H9 (cell line): ENCODE measurements at regions not wholly inside any gene's neighbourhood (a gene's known extent, or its start where the extent isn't known, plus 50 kb on each side); places are given as distances from the start of the nearest gene placed in this dataset.

Experiments
- DNase-seq: peaks from one replicate; pipeline ENCODE4 v3.0.0-alpha.2; 2017
- H2AFZ ChIP-seq: one replicate; pipeline ENCODE4 v1.6.1; 2013; ENCODE audit warnings: mild to moderate bottlenecking, low read length, control low read depth, moderate library complexity
- H2AK5ac ChIP-seq: 2 replicates; pipeline ENCODE4 v1.6.1; 2013; ENCODE audit warnings: low read length, control low read depth, mixed read lengths; ENCODE audit not compliant: insufficient read length
- H2BK120ac ChIP-seq: one replicate; pipeline ENCODE4 v1.6.1; 2013; ENCODE audit warnings: low read depth, mild to moderate bottlenecking, low read length, control low read depth, inconsistent platforms; ENCODE audit not compliant: poor library complexity, severe bottlenecking
- H2BK12ac ChIP-seq: 2 replicates; pipeline ENCODE4 v1.6.1; 2013; ENCODE audit warnings: low read length, control low read depth, mixed read lengths, low read depth; ENCODE audit not compliant: insufficient read length
- H2BK15ac ChIP-seq: 2 replicates; pipeline ENCODE4 v1.6.1; 2013; ENCODE audit warnings: low read depth, low read length, control low read depth
- H2BK20ac ChIP-seq: one replicate; pipeline ENCODE4 v1.6.1; 2013; ENCODE audit warnings: low read depth, mild to moderate bottlenecking, low read length, control low read depth, inconsistent platforms; ENCODE audit not compliant: poor library complexity, severe bottlenecking
- H2BK5ac ChIP-seq: 2 replicates; pipeline ENCODE4 v1.6.1; 2013; ENCODE audit warnings: low read length, control low read depth, mixed read lengths; ENCODE audit not compliant: insufficient read length
- H3K14ac ChIP-seq: 2 replicates; pipeline ENCODE4 v1.6.1; 2013; ENCODE audit warnings: low read length, control low read depth; ENCODE audit not compliant: insufficient read depth
- H3K18ac ChIP-seq: 2 replicates; pipeline ENCODE4 v1.6.1; 2013; ENCODE audit warnings: low read depth, mild to moderate bottlenecking, mixed read lengths, low read length, control low read depth; ENCODE audit not compliant: insufficient read length
- H3K23ac ChIP-seq: 2 replicates; pipeline ENCODE4 v1.6.1; 2013; ENCODE audit warnings: low read length, control low read depth, mixed read lengths, low read depth; ENCODE audit not compliant: insufficient read length
- H3K23me2 ChIP-seq: 2 replicates; pipeline ENCODE4 v1.6.1; 2013; ENCODE audit warnings: low read depth, mild to moderate bottlenecking, mixed read lengths, low read length, control low read depth; ENCODE audit not compliant: insufficient read length, poor library complexity, severe bottlenecking
- H3K27ac ChIP-seq: 2 replicates; pipeline ENCODE4 v1.5.1; 2013; ENCODE audit warnings: low read length, control low read depth, mixed read lengths, low read depth; ENCODE audit not compliant: insufficient read length
- H3K27me3 ChIP-seq: 2 replicates; pipeline ENCODE4 v1.6.1; 2013; ENCODE audit warnings: low read length, control low read depth, inconsistent platforms; ENCODE audit not compliant: insufficient read depth
- H3K4ac ChIP-seq: 2 replicates; pipeline ENCODE4 v1.6.1; 2013; ENCODE audit warnings: low read depth, mild to moderate bottlenecking, control low read depth, inconsistent platforms, low read length, moderate library complexity
- H3K4me1 ChIP-seq: 2 replicates; pipeline ENCODE4 v1.6.1; 2013; ENCODE audit warnings: low read length, control low read depth, inconsistent platforms; ENCODE audit not compliant: insufficient read depth
- H3K4me2 ChIP-seq: 2 replicates; pipeline ENCODE4 v1.6.1; 2013; ENCODE audit warnings: low read length, control low read depth, mixed read lengths; ENCODE audit not compliant: insufficient read length, insufficient read depth
- H3K56ac ChIP-seq: 2 replicates; pipeline ENCODE4 v1.6.1; 2013; ENCODE audit warnings: low read depth, mild to moderate bottlenecking, mixed read lengths, low read length, control low read depth; ENCODE audit not compliant: insufficient read length
- H3K79me1 ChIP-seq: 2 replicates; pipeline ENCODE4 v1.6.1; 2013; ENCODE audit warnings: low read depth, mild to moderate bottlenecking, moderate library complexity, low read length, control low read depth, inconsistent platforms; ENCODE audit not compliant: insufficient read depth, poor library complexity, severe bottlenecking
- H3K79me2 ChIP-seq: 2 replicates; pipeline ENCODE4 v1.6.1; 2013; ENCODE audit warnings: low read length, control low read depth, inconsistent platforms; ENCODE audit not compliant: insufficient read depth
- H3K9ac ChIP-seq: 2 replicates; pipeline ENCODE4 v1.6.1; 2013; ENCODE audit warnings: low read length, control low read depth, mixed read lengths; ENCODE audit not compliant: insufficient read length; ENCODE audit errors: extremely low read depth
- H3K9me3 ChIP-seq: one replicate; pipeline ENCODE4 v1.6.1; 2013; ENCODE audit warnings: low read depth, low read length, inconsistent platforms; ENCODE audit not compliant: control insufficient read depth
- H3T11ph ChIP-seq: one replicate; pipeline ENCODE4 v1.6.1; 2013; ENCODE audit warnings: mild to moderate bottlenecking, low read length, control low read depth, inconsistent platforms
- H4K20me1 ChIP-seq: one replicate; pipeline ENCODE4 v1.6.1; 2013; ENCODE audit not compliant: control insufficient read depth, insufficient read length, insufficient read depth
- H4K5ac ChIP-seq: 2 replicates; pipeline ENCODE4 v1.6.1; 2013; ENCODE audit warnings: low read depth, mild to moderate bottlenecking, mixed read lengths, low read length, control low read depth; ENCODE audit not compliant: insufficient read length
- H4K8ac ChIP-seq: replicated peaks from 2 replicates; pipeline ENCODE4 v1.6.1; 2013; ENCODE audit warnings: low read length, control low read depth, mixed read lengths, low read depth; ENCODE audit not compliant: insufficient read length
- H4K91ac ChIP-seq: 2 replicates; pipeline ENCODE4 v1.6.1; 2013; ENCODE audit warnings: low read depth, mild to moderate bottlenecking, moderate library complexity, mixed read lengths, low read length, control low read depth; ENCODE audit not compliant: insufficient read length
- H3K27ac Mint-ChIP-seq, 3 experiments: 2 replicates in 2 of 3; 3 replicates in 1 of 3; pipeline ENCODE4 v1.8.0; 2020 to 2021; ENCODE audit warnings: mixed read lengths in 3 of 3, mild to moderate bottlenecking in 1 of 3, moderate library complexity in 1 of 3
- H3K27me3 Mint-ChIP-seq: 2 replicates; pipeline ENCODE4 v1.8.0; 2021; ENCODE audit warnings: low read depth, mild to moderate bottlenecking, moderate library complexity, mixed read lengths
- H3K36me3 Mint-ChIP-seq, 3 experiments: 2 replicates in 2 of 3; 3 replicates in 1 of 3; pipeline ENCODE4 v1.8.0; 2020 to 2021; ENCODE audit warnings: low read depth in 3 of 3, mixed read lengths in 3 of 3; ENCODE audit not compliant: insufficient read depth in 1 of 3
- H3K4me1 Mint-ChIP-seq, 2 experiments: 2 replicates each; pipeline ENCODE4 v1.8.0; 2020; ENCODE audit warnings: mixed read lengths in 2 of 2
- H3K4me3 Mint-ChIP-seq, 2 experiments: 2 replicates in 1 of 2; 3 replicates in 1 of 2; pipeline ENCODE4 v1.8.0; 2020 to 2021; ENCODE audit warnings: mild to moderate bottlenecking in 2 of 2, mixed read lengths in 2 of 2, moderate library complexity in 1 of 2
- H3K9me3 Mint-ChIP-seq, 2 experiments: 2 replicates in 1 of 2; 3 replicates in 1 of 2; pipeline ENCODE4 v1.8.0; 2020; ENCODE audit warnings: mild to moderate bottlenecking in 2 of 2, mixed read lengths in 2 of 2, moderate library complexity in 1 of 2
- CTCF ChIP-seq: fragments of 200-600 bp; sonication (generic); conservative IDR thresholded peaks from 3 replicates; pipeline ENCODE4 v1.8.0; 2021; ENCODE audit warnings: antibody characterized with exemption, mild to moderate bottlenecking
- WGBS: extraction: QIAGEN DNeasy Blood & Tissue Kit; methylation state at CpG from one replicate; pipeline ENCODE4 v1.1.7; 2013; ENCODE audit warnings: missing lambda C conversion rate, low lambda C conversion rate, mixed read lengths; ENCODE audit not compliant: insufficient read length; ENCODE audit errors: extremely low coverage; 5-methylcytosine and 5-hydroxymethylcytosine counted together

GRCh38 chr4:81625422-81626417 lies 154.0 kb upstream of the RASGEF1B start:
- no peak overlapping the region for H2BK5ac ChIP-seq
- H3K4me1 ChIP-seq = no peaks in the 10 kb centered on the region; the same call in 1 of the 2 replicates
- H3K9ac ChIP-seq = no peak overlapping the region
- no peak overlapping the region for H3K23ac ChIP-seq
- no peak overlapping the region for H3K4me2 ChIP-seq
- no peak overlapping the region for H4K5ac ChIP-seq
- no peaks in the 10 kb centered on the region for H3K9me3 ChIP-seq
- no peak overlapping the region for H2BK15ac ChIP-seq
- no CpG with 5 or more reads among the region's 4 CpGs for WGBS
- no peaks in the 10 kb centered on the region for H3K79me2 ChIP-seq
- no peak overlapping the region for H2BK20ac ChIP-seq
- no peak overlapping the region for H4K91ac ChIP-seq
- H2AFZ ChIP-seq = no peak overlapping the region
- no peak overlapping the region for H3K4me3 Mint-ChIP-seq
- H3K56ac ChIP-seq = no peak overlapping the region
- no peak for TF ChIP-seq CTCF
- no peak overlapping the region for H2BK120ac ChIP-seq
- no peak overlapping the region for H2AK5ac ChIP-seq
- no peak overlapping the region for H3K27ac Mint-ChIP-seq
- no peaks in the 10 kb centered on the region for H3K79me1 ChIP-seq
- no peak overlapping the region for H3K4ac ChIP-seq
- peaks cover 12 to 13% of the 10 kb centered on the region in 2 experiments for H3K4me1 Mint-ChIP-seq
- no peaks in the 10 kb centered on the region for H3K9me3 Mint-ChIP-seq
- no peak overlapping the region for H2BK12ac ChIP-seq
- no peaks in the 10 kb centered on the region for H3K27me3 Mint-ChIP-seq
- no peaks in the 10 kb centered on the region for H3K36me3 Mint-ChIP-seq
- H3K14ac ChIP-seq = no peak overlapping the region
- no peak overlapping the region for H3K27ac ChIP-seq
- no peak overlapping the region for H4K8ac ChIP-seq
- H3T11ph ChIP-seq = no peak overlapping the region
- H3K23me2 ChIP-seq = no peaks in the 10 kb centered on the region
- no peak overlapping the region for H3K18ac ChIP-seq
- H3K27me3 ChIP-seq = no peaks in the 10 kb centered on the region
- no peaks in the 10 kb centered on the region for H4K20me1 ChIP-seq
- DNase-seq = no peak
